Esophagus muscularis mucosa (tissue), 3 donors: ENCODE measurements at regions not wholly inside any gene's neighbourhood (a gene's known extent, or its start where the extent isn't known, plus 50 kb on each side); places are given as distances from the start of the nearest gene placed in this dataset.

Experiments
- EP300 ChIP-seq: sonication (generic); formaldehyde crosslinking; IDR thresholded peaks from one replicate; pipeline ENCODE4 v1.6.1; 2017; ENCODE audit warnings: antibody characterized with exemption
- POLR2A ChIP-seq: fragments of 450-650 bp; IDR thresholded peaks from one replicate; pipeline ENCODE4 v1.6.1; 2017; ENCODE audit warnings: antibody characterized with exemption, moderate library complexity, mild to moderate bottlenecking, low read depth
- POLR2AphosphoS5 ChIP-seq, 2 donors: sonication (generic); formaldehyde crosslinking; IDR thresholded peaks; one replicate each; pipeline ENCODE4 v1.6.1; 2017; ENCODE audit warnings: antibody characterized with exemption in 2 of 2

DNA sequence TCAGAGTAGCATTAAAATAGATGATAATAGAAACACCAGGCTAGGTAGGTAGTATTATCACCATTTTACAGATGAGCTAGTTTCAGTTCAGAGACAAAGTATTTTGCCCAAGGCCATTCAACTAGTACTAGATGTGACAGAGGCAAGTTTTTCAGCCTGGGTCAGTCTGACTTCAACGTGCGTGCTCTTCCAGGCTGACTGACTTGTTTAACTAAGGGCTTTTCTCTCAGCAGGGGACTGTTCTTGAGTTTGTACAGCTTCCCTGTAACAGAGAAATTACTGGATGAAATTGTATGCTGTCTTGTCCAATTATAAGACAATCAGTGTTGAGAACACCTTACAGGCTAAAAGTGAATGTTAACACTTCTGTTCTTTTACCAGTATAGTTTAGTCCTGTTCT lies 333.5 kb upstream of the MAN1A1 start:
- TF ChIP-seq POLR2AphosphoS5 (IDR thresholded peaks at IDR 0.05) (no peak), POLR2A (no peak), EP300 (no peak)
